ENCODE measurements at regions not wholly inside any gene's neighbourhood (a gene's known extent, or its start where the extent isn't known, plus 50 kb on each side); places are given as distances from the start of the nearest gene placed in this dataset.
"Not testable (repeated sequence)": the region's sequence is repeated elsewhere in the genome, so short reads cannot be mapped to it uniquely, and the experiment has no call there.

GRCh38 chr6:98335594-98335993, 498.8 kb upstream of the POU3F2 start:
- no peak for DNase-seq

- DNase-seq: no peak
These were observed 494.9 kb upstream of the POU3F2 start for GRCh38 chr6:98339506-98339905.

- no peak for DNase-seq
These were observed 491.4 kb upstream of the POU3F2 start for GRCh38 chr6:98343004-98343403.

- no peak for DNase-seq
These were observed 490.6 kb upstream of the POU3F2 start for GRCh38 chr6:98343797-98344196.

DNA sequence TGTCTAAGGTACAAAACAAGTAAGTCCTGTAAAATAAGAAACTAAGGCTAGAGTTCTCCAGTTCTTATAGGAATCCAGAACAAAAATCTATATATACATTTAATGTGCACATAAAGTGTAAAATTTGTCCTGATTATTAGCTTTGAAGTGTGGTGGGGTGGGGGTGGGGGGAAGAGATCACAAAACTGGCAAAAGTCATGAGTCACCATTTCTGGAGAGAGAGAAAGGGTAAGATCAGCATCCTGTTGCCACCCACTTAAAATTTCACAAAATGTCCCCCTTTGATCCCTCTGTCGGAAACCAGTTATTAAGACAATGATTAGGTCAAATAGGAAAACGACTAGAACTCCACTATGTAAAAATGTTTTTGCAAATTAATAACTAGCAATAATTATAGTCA, 482.0 kb upstream of the POU3F2 start:
- no peak for DNase-seq

- no peak for DNase-seq
These were observed 476.2 kb upstream of the POU3F2 start for GRCh38 chr6:98358173-98358572.

- DNase-seq: no peak
These were observed 468.0 kb upstream of the POU3F2 start for GRCh38 chr6:98366371-98366770.

- no peak for DNase-seq
These were observed 453.8 kb upstream of the POU3F2 start for GRCh38 chr6:98380589-98380988.

- no peak for DNase-seq
These were observed 452.1 kb upstream of the POU3F2 start for GRCh38 chr6:98382246-98382645.

GRCh38 chr6:98384334-98384733, 450.0 kb upstream of the POU3F2 start:
- DNase-seq: no peak

DNA sequence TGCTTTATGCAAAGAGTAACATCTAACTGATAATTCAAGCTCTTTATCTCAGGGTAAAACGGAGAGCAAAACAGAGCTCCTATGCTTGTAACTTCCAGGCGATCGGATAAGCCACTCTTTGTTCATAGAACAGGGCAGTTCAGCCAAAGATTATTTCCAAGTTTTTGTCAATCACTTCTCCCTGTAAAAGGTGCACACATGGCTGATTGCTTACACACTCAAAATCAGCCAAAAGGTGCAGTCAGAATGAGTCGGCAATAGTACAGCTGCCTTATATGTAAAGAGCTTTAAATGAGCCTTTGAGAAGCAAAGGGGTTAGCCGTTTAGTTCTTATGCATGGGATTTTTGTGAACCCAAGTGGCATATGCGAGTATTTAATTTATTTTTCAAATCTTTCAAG, 449.6 kb upstream of the POU3F2 start:
- DNase-seq: no peak

DNA sequence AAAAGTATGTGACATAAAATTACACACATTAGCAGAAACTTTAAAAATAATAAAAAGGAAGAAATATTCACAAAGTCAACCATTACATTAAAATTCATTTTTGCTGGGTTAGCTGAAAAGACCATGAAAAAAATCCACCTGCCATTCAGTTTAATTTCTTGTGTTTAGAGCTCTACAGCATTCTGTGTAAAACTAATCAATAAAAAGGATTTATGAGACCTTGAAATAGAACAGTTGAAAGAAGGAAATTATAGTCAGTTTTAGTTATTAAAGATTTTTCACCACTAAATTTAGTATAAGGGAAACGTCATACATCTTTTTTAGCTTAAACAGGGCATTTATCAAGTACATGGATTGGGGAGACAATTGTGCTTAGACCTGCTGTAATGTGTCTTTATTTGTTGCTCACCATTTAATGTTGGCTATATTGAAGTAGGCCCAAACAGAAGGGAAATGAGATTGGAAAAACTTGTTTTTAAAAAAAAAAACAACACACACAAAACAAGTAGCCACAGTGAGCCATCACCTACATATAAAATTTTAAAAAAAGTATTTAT, 438.7 kb upstream of the POU3F2 start:
- no peak for DNase-seq

- DNase-seq: peak in 6 of 14 donors; percentile 0 to 10 (median 2)
These were observed 418.3 kb upstream of the POU3F2 start for GRCh38 chr6:98416027-98416426.

DNA sequence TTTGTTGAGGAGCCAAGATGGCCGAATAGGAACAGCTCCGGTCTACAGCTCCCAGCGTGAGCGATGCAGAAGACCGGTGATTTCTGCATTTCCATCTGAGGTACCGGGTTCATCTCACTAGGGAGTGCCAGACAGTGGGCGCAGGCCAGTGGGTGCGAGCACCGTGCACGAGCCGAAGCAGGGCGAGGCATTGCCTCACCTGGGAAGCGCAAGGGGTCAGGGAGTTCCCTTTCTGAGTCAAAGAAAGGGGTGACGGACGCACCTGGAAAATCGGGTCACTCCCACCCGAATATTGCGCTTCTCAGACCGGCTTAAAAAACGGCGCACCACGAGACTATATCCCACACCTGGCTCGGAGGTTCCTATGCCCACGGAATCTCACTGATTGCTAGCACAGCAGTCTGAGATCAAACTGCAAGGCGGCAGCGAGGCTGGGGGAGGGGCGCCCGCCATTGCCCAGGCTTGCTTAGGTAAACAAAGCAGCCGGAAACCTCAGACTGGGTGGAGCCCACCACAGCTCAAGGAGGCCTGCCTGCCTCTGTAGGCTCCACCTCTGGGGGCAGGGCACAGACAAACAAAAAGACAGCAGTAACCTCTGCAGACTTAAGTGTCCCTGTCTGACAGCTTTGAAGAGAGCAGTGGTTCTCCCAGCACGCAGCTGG, 417.7 kb upstream of the POU3F2 start:
- not testable (repeated sequence) for DNase-seq

GRCh38 chr6:98433325-98434056, 400.9 kb upstream of the POU3F2 start:
- no peak for DNase-seq

GRCh38 chr6:98443633-98444032, 390.7 kb upstream of the POU3F2 start:
- no peak for DNase-seq

DNA sequence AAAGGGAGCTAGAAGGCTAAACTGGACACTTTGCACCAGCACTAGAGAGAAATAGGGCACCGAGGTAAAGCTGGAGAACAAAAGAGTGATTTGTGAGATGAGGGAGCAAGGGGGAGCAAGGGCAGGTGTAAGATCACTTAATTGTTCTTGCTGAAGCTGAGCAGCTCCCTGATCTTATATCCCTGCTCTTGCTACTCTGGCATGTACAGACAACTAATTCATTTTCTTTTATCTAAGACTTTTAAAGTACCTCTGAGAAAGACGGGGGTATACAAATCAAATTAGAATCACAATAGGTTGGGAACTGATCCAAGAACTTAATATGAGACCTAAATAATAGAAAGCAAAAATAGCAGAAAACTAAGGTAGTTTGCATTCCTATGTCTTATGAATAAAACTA, 381.7 kb upstream of the POU3F2 start:
- no peak for DNase-seq

GRCh38 chr6:98454809-98455322, 379.5 kb upstream of the POU3F2 start:
- no peak for DNase-seq

DNA sequence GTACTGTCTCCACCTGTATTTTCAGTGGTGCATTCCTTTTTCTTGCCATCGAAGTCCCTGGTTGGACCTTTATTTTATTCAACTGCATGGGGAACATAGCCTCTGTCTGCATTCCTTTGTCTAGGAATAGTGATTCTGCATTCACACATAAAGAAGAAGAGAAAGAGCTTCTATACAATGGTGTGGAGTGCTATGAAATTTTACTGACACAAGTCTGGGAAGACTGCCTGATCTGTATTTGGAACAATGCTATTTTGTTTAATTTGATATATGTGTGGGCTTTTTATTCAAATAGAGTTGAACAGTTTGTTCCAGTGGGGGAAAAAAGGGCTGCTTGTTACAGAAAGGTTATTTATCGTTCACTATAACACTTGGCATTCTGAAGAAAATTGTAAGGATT, 375.7 kb upstream of the POU3F2 start:
- peak in 2 of 14 donors; percentile 3 to 48 for DNase-seq

DNA sequence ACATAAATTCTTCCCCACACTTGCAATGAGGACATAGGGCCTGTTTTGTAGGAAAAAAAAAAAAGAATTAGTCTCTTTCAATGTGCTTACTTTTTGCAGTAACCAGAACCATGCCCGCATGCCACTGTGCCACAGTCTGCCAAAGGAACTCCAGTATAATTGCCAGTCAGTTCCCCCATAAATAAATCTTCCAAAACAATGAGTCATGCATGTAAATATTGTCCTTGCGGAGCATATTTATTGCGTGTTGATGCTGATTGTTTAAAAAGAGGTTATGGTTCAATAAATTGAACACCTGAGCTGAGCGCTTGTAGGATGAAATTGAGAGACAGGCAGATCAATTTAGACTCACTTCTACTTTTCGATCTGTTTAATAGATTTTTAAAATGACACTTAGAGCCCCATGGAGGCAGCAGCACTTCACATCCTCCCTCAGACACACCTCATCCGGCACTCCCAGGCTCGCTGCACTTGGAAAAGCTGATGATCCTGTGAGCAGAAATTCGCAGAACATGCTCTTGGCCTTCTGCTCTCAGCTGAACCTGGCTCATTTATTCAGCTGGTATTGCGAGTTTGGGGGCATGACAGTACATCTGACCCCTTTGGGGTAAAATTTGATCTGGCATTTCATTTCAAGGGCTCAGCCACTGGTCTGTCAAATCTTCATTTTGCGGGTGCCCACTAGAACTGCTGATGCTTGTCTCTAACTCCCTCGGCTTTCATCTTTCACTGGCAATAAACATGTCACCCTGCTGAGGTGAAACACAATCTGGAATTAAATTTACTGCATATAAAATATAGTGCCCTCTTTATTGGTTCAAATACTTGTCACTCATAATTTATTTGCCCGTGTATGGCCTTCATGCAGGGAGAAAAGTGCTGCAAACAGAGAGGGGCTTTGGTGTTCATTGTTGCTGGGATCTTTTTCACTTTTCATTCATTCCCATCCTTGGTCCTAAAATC, 371.1 kb upstream of the POU3F2 start:
- DNase-seq: no peak

- DNase-seq: no peak
These were observed 367.3 kb upstream of the POU3F2 start for GRCh38 chr6:98467091-98467490.

- no peak for DNase-seq
These were observed 366.5 kb upstream of the POU3F2 start for GRCh38 chr6:98467902-98468301.

- DNase-seq: no peak
These were observed 365.2 kb upstream of the POU3F2 start for GRCh38 chr6:98469141-98469540.
